WTC11 (cell line): ENCODE measurements at regions not wholly inside any gene's neighbourhood (a gene's known extent, or its start where the extent isn't known, plus 50 kb on each side); places are given as distances from the start of the nearest gene placed in this dataset.

ENCODE experiments used
- ATAC-seq: fragments of 200-7000 bp; cut with Tn5 transposase; 2 replicates; pipeline ENCODE4 v1.10.0; 2021; ENCODE audit warnings: mild to moderate bottlenecking, moderate library complexity
- CTCF ChIA-PET: fragments of 300-600 bp; sonication (Branson Sonifier 250); formaldehyde crosslinking; loops from one replicate; lab custom pipeline; 2021; ENCODE audit warnings: antibody characterized with exemption; lab: Charles Lee
- POLR2A ChIA-PET: fragments of 350-600 bp; sonication (Branson Sonifier 250); formaldehyde crosslinking; loops from one replicate; lab custom pipeline; 2021; ENCODE audit warnings: antibody characterized with exemption; lab: Charles Lee
- DNase-seq: peaks from one replicate; pipeline ENCODE4 v3.0.0; 2021; ENCODE audit warnings: low spot score
- H3K27ac Mint-ChIP-seq: 2 replicates; pipeline ENCODE4 v1.8.0; 2021; ENCODE audit warnings: mixed read lengths
- H3K27me3 Mint-ChIP-seq: 2 replicates; pipeline ENCODE4 v1.8.0; 2021; ENCODE audit warnings: low read depth, mild to moderate bottlenecking, moderate library complexity, mixed read lengths
- H3K36me3 Mint-ChIP-seq: 2 replicates; pipeline ENCODE4 v1.8.0; 2021; ENCODE audit warnings: mixed read lengths
- H3K4me1 Mint-ChIP-seq: 2 replicates; pipeline ENCODE4 v1.8.0; 2022; ENCODE audit warnings: mixed read lengths
- H3K4me3 Mint-ChIP-seq: 2 replicates; pipeline ENCODE4 v1.8.0; 2021; ENCODE audit warnings: mild to moderate bottlenecking, moderate library complexity, mixed read lengths
- H3K9me3 Mint-ChIP-seq: 2 replicates; pipeline ENCODE4 v1.8.0; 2021; ENCODE audit warnings: mixed read lengths
- ARID4B ChIP-seq: sonication (generic); formaldehyde crosslinking; IDR thresholded peaks from 2 replicates; pipeline ENCODE4 v1.8.0; 2023; ENCODE audit warnings: missing genetic modification reagents, mild to moderate bottlenecking, borderline replicate concordance
- ATF6 ChIP-seq: sonication (generic); formaldehyde crosslinking; IDR thresholded peaks from 2 replicates; pipeline ENCODE4 v1.8.1; 2023; ENCODE audit warnings: mild to moderate bottlenecking, missing genetic modification reagents
- CBFB ChIP-seq: sonication (generic); formaldehyde crosslinking; IDR thresholded peaks from 2 replicates; pipeline ENCODE4 v1.8.1; 2022; ENCODE audit warnings: mild to moderate bottlenecking, low read depth, missing genetic modification reagents
- CREB1 ChIP-seq: sonication (generic); formaldehyde crosslinking; IDR thresholded peaks from 2 replicates; pipeline ENCODE4 v1.8.0; 2023; ENCODE audit warnings: mild to moderate bottlenecking, missing genetic modification reagents
- ETV6 ChIP-seq: sonication (generic); formaldehyde crosslinking; IDR thresholded peaks from 2 replicates; pipeline ENCODE4 v1.8.1; 2022; ENCODE audit warnings: mild to moderate bottlenecking, missing genetic modification reagents
- GRHL2 ChIP-seq: fragments of 250-450 bp; sonication (Bioruptor Pico); IDR thresholded peaks from 2 replicates; pipeline ENCODE4 v1.8.0; 2022; ENCODE audit warnings: mild to moderate bottlenecking, moderate library complexity; ENCODE audit not compliant: insufficient replicate concordance, severe bottlenecking
- IRF2 ChIP-seq: sonication (generic); formaldehyde crosslinking; IDR thresholded peaks from 2 replicates; pipeline ENCODE4 v1.8.0; 2022; ENCODE audit warnings: low read depth, missing genetic modification reagents, borderline replicate concordance
- MLX ChIP-seq: sonication (generic); formaldehyde crosslinking; IDR thresholded peaks from 2 replicates; pipeline ENCODE4 v1.8.1; 2023; ENCODE audit warnings: mild to moderate bottlenecking, missing genetic modification reagents, moderate library complexity
- OVOL2 ChIP-seq: fragments of 250-450 bp; sonication (Bioruptor Pico); IDR thresholded peaks from 2 replicates; pipeline ENCODE4 v1.9.0; 2021; ENCODE audit warnings: mild to moderate bottlenecking, borderline replicate concordance
- RELA ChIP-seq: sonication (generic); formaldehyde crosslinking; IDR thresholded peaks from 2 replicates; pipeline ENCODE4 v1.8.1; 2022; ENCODE audit warnings: missing genetic modification reagents, mild to moderate bottlenecking, borderline replicate concordance
- RORB ChIP-seq: fragments of 250-450 bp; sonication (Bioruptor Pico); IDR thresholded peaks from 2 replicates; pipeline ENCODE4 v1.9.0; 2021; ENCODE audit warnings: mild to moderate bottlenecking
- USF1 ChIP-seq: sonication (generic); formaldehyde crosslinking; IDR thresholded peaks from 2 replicates; pipeline ENCODE4 v1.8.0; 2022; ENCODE audit warnings: mild to moderate bottlenecking, missing genetic modification reagents
- ZNF121 ChIP-seq: sonication (generic); formaldehyde crosslinking; IDR thresholded peaks from 2 replicates; pipeline ENCODE4 v1.8.0; 2023; ENCODE audit warnings: missing genetic modification reagents
- ZNF671 ChIP-seq: fragments of 250-450 bp; sonication (Bioruptor Pico); IDR thresholded peaks from 2 replicates; pipeline ENCODE4 v1.8.0; 2021; ENCODE audit warnings: mild to moderate bottlenecking
- TF ChIP-seq, protein P1 (sequence below): fragments of 250-450 bp; sonication (Bioruptor Pico); conservative IDR thresholded peaks from 2 replicates; pipeline ENCODE4 v1.9.0; 2021; ENCODE audit warnings: mild to moderate bottlenecking

- no peak for TF ChIP-seq RORB (CRISPR knock-in tag)
These were observed 513.8 kb downstream of the MIAT start (continued) for GRCh38 chr22:27171212-27171611.

DNA sequence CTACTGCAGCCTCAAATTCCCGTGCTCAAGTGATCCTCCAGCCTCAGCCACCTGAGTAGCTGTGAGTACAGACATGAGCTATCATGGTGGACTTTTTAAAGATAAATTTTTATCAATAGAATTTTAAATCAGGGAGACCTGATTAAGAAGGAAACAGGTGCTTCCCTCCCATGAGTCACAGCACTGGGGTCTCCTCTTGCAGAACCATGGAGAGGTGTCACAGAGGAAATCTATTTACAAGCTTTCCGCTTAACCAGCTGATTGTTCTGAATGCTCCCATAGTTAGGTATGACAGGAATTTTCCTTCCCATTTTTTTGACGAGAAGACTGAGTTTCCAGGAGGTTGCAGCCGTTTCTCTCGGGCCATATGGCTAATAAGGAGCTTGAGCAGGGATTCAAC, 516.1 kb downstream of the MIAT start:
- POLR2A ChIA-PET = no interaction called here
- no peak for TF ChIP-seq RELA (CRISPR knock-in tag)
- no peak for TF ChIP-seq ARID4B
- no peak for TF ChIP-seq GRHL2 (CRISPR knock-in tag)
- TF ChIP-seq IRF2 (CRISPR knock-in tag) = no peak
- TF ChIP-seq, all 79 proteins: peak for 0
- no peaks in the 10 kb centered on the region for H3K9me3 Mint-ChIP-seq
- ATAC-seq (no peak), DNase-seq (no peak)
- H3K36me3 Mint-ChIP-seq = no peaks in the 10 kb centered on the region
- no peak overlapping the region for H3K4me3 Mint-ChIP-seq
- H3K27ac Mint-ChIP-seq = no peak overlapping the region
- peaks cover 3% of the 10 kb centered on the region; the same call in 1 of the 2 replicates for H3K27me3 Mint-ChIP-seq
- CTCF ChIA-PET = interaction anchor here (1.3 kb wide), 1 partner anchor 22 kb away, joined by 4 read pairs; no protein-coding TSS in a partner anchor
- H3K4me1 Mint-ChIP-seq = peaks cover 40% of the 10 kb centered on the region

GRCh38 chr22:27175021-27175838, 517.8 kb downstream of the MIAT start:
- peak; percentile 22; the same call in 1 of the 2 replicates for ATAC-seq
- no peak for TF ChIP-seq ATF6
- TF ChIP-seq ARID4B = no peak
- no peak for TF ChIP-seq CREB1 (CRISPR knock-in tag)
- TF ChIP-seq ETV6 (CRISPR knock-in tag) = no peak
- no peak for TF ChIP-seq CBFB (CRISPR knock-in tag)
- TF ChIP-seq MLX = no peak
- TF ChIP-seq ZNF671 (CRISPR knock-in tag) = no peak
- no peak for TF ChIP-seq ZNF121 (CRISPR knock-in tag)
- TF ChIP-seq OVOL2 (CRISPR knock-in tag) = no peak
- TF ChIP-seq, protein P1, sequence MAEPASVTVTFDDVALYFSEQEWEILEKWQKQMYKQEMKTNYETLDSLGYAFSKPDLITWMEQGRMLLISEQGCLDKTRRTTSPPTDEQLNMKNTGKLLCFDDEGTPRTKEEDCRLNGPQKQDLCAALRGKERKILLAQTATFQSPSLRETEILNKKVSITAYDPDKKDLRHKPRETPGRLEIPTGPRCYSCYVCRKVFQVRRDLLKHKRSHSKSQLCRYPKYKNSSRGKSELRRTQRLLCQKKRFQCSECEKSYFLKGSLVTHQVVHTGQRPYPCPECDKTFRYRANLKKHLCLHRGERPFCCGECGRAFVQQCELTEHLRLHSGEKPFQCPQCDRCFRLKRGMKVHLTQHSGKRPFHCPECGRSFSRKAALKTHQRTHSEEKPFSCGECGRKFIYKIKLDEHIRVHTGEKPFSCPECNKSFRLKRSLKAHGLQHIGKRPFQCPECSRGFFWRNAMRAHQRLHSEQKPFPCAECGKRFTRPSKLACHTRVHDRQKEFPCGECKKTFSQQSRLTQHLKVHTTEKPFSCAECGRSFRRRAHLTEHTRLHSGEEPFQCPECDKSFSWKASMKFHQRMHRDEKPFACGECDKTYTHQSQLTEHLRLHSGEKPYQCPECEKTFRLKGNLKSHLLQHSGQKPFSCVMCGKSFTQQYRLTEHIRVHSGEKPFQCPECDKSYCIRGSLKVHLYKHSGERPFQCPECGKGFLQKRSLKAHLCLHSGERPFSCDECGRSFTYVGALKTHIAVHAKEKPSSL (CRISPR knock-in tag) = no peak
- no peak for TF ChIP-seq USF1

More at GRCh38 chr22:27175021-27175838, 517.8 kb downstream of the MIAT start:
- H3K27me3 Mint-ChIP-seq = peaks cover 3% of the 10 kb centered on the region; the same call in 1 of the 2 replicates
- ChIA-PET POLR2A (no interaction called here), CTCF (interaction anchor here (0.5 to 0.8 kb wide), 2 partner anchors 21 to 157 kb away, joined by 3 read pairs; no protein-coding TSS in a partner anchor)
- H3K9me3 Mint-ChIP-seq = no peaks in the 10 kb centered on the region
- H3K27ac Mint-ChIP-seq = peak overlapping the region; percentile 51; the same call in 1 of the 2 replicates
- no peaks in the 10 kb centered on the region for H3K36me3 Mint-ChIP-seq
- DNase-seq = no peak
- peak overlapping the region; percentile 7; the same call in 1 of the 2 replicates for H3K4me3 Mint-ChIP-seq
- peaks cover 40% of the 10 kb centered on the region for H3K4me1 Mint-ChIP-seq
